SK-N-SH (cell line): ENCODE measurements at regions not wholly inside any gene's neighbourhood (a gene's known extent, or its start where the extent isn't known, plus 50 kb on each side); places are given as distances from the start of the nearest gene placed in this dataset.

Experiments used
- CTCF ChIA-PET: fragments of 300-600, 350-600 bp; formaldehyde crosslinking; extraction: SDS; loops from one replicate; lab custom pipeline; 2021; lab: Yijun Ruan, JAX
- POLR2A ChIA-PET: fragments of 350-600 bp; sonication (Branson Sonifier 250); formaldehyde crosslinking; extraction: SDS; loops from one replicate; lab custom pipeline; 2020; ENCODE audit warnings: antibody characterized with exemption, inconsistent platforms; lab: Yijun Ruan, JAX
- DNase-seq: peaks from one replicate; pipeline ENCODE4 v3.0.0; 2012
- H2AFZ ChIP-seq: fragments of 200-600 bp; sonication (generic); 2 replicates; pipeline ENCODE4 v1.8.1; 2016; ENCODE audit warnings: antibody characterized with exemption, mild to moderate bottlenecking, low read depth
- H3F3A ChIP-seq: fragments of 200-600 bp; sonication (generic); replicated peaks from 2 replicates; pipeline ENCODE3; 2016; ENCODE audit warnings: antibody characterized with exemption, mild to moderate bottlenecking; ENCODE audit not compliant: insufficient read depth
- H3K27ac ChIP-seq, 2 experiments: fragments of 200-500 bp in 1 of 2; fragments of 200-600 bp in 1 of 2; sonication (Bioruptor generic) in 1 of 2; sonication (generic), shearing (Covaris generic) in 1 of 2; 2 replicates each; pipeline versions ENCODE4 v1.5.1 to v1.6.1; 2014 to 2016; ENCODE audit warnings: low read depth in 2 of 2, inconsistent platforms in 1 of 2, low read length in 1 of 2, mild to moderate bottlenecking in 1 of 2, mixed read lengths in 1 of 2
- H3K27me3 ChIP-seq: fragments of 200-600 bp; sonication (generic), shearing (Covaris generic); 2 replicates; pipeline ENCODE4 v1.6.1; 2016; ENCODE audit warnings: mixed run types; ENCODE audit not compliant: insufficient read depth
- H3K36me3 ChIP-seq, 2 experiments: fragments of 200-500 bp in 1 of 2; fragments of 200-600 bp in 1 of 2; sonication (Bioruptor generic) in 1 of 2; sonication (generic) in 1 of 2; replicated peaks in 1 of 2; 2 replicates each; pipeline versions ENCODE3 to v1.5.1; 2014 to 2016; ENCODE audit warnings: low read length in 1 of 2, mild to moderate bottlenecking in 1 of 2; ENCODE audit not compliant: insufficient read depth in 2 of 2, control insufficient read depth in 1 of 2
- H3K4me1 ChIP-seq, 2 experiments: fragments of 200-500 bp in 1 of 2; fragments of 200-600 bp in 1 of 2; sonication (Bioruptor generic) in 1 of 2; sonication (generic), shearing (Covaris generic) in 1 of 2; 2 replicates each; pipeline versions ENCODE4 v1.5.1 to v1.6.1; 2014 to 2016; ENCODE audit warnings: low read depth in 1 of 2, low read length in 1 of 2, mixed run types in 1 of 2; ENCODE audit not compliant: insufficient read depth in 2 of 2, control insufficient read depth in 1 of 2
- H3K4me2 ChIP-seq: fragments of 200-600 bp; sonication (generic), shearing (Covaris generic); 2 replicates; pipeline ENCODE4 v1.6.1; 2017; ENCODE audit warnings: mixed run types
- H3K4me3 ChIP-seq, 2 experiments: fragments of 200-500 bp in 1 of 2; fragments of 200-600 bp in 1 of 2; sonication (Bioruptor generic) in 1 of 2; sonication (generic), shearing (Covaris generic) in 1 of 2; 2 replicates each; pipeline versions ENCODE4 v1.5.1 to v1.8.1; 2014 to 2016; ENCODE audit warnings: low read depth in 2 of 2, inconsistent platforms in 1 of 2, low read length in 1 of 2, mild to moderate bottlenecking in 1 of 2, mixed read lengths in 1 of 2, moderate library complexity in 1 of 2
- H3K79me2 ChIP-seq: fragments of 200-600 bp; sonication (generic); 2 replicates; pipeline ENCODE4 v1.8.1; 2017; ENCODE audit warnings: mild to moderate bottlenecking; ENCODE audit not compliant: insufficient read depth
- H3K9ac ChIP-seq: fragments of 200-600 bp; sonication (generic); 2 replicates; pipeline ENCODE4 v1.6.1; 2017; ENCODE audit warnings: mixed run types
- H3K9me2 ChIP-seq: fragments of 200-600 bp; sonication (generic); 2 replicates; pipeline ENCODE4 v1.6.1; 2017; ENCODE audit warnings: mixed run types
- H3K9me3 ChIP-seq: fragments of 200-600 bp; sonication (generic); 2 replicates; pipeline ENCODE4 v1.6.1; 2017; ENCODE audit warnings: mixed run types, mild to moderate bottlenecking, moderate library complexity
- H4K20me1 ChIP-seq: fragments of 200-600 bp; sonication (generic); 2 replicates; pipeline ENCODE4 v1.6.1; 2017; ENCODE audit warnings: mild to moderate bottlenecking, mixed run types; ENCODE audit not compliant: insufficient read depth
- EZH2phosphoT487 ChIP-seq: fragments of 200-600 bp; sonication (generic); IDR thresholded peaks from 2 replicates; pipeline ENCODE4 v1.6.1; 2017; ENCODE audit warnings: low read depth, mixed run types, mild to moderate bottlenecking, antibody characterized with exemption, moderate library complexity, borderline replicate concordance
- FOSL2 ChIP-seq: IDR thresholded peaks from 2 replicates; pipeline ENCODE4 v1.4.0; 2012; ENCODE audit warnings: low read depth, mild to moderate bottlenecking, moderate library complexity, borderline replicate concordance
- FOXM1 ChIP-seq: IDR thresholded peaks from 2 replicates; pipeline ENCODE4 v1.4.0; 2012; ENCODE audit warnings: low read depth, mild to moderate bottlenecking
- GABPA ChIP-seq: IDR thresholded peaks from 2 replicates; pipeline ENCODE4 v1.4.0; 2012; ENCODE audit warnings: low read depth, mild to moderate bottlenecking
- GATA2 ChIP-seq: sonication (generic); formaldehyde crosslinking; IDR thresholded peaks from 2 replicates; pipeline ENCODE4 v1.5.0; 2020; ENCODE audit warnings: mild to moderate bottlenecking, missing genetic modification reagents
- JUND ChIP-seq: IDR thresholded peaks from 2 replicates; pipeline ENCODE4 v1.4.0; 2012
- MXI1 ChIP-seq: IDR thresholded peaks from 2 replicates; pipeline ENCODE4 v1.6.1; 2012; ENCODE audit warnings: mild to moderate bottlenecking, low read depth, low read length, improper control_type of control experiment
- RCOR1 ChIP-seq: fragments of 150-350 bp; IDR thresholded peaks from 2 replicates; pipeline ENCODE4 v1.6.1; 2017; ENCODE audit warnings: antibody characterized with exemption, low read length
- RFX5 ChIP-seq: IDR thresholded peaks from 2 replicates; pipeline ENCODE4 v1.6.1; 2012; ENCODE audit warnings: mild to moderate bottlenecking, improper control_type of control experiment, low read length
- SIN3A ChIP-seq: IDR thresholded peaks from 2 replicates; pipeline ENCODE4 v1.6.1; 2012; ENCODE audit warnings: low read depth, mild to moderate bottlenecking, low read length, moderate library complexity, borderline replicate concordance
- TEAD4 ChIP-seq: IDR thresholded peaks from 2 replicates; pipeline ENCODE4 v1.4.0; 2012; ENCODE audit warnings: mild to moderate bottlenecking, borderline replicate concordance; ENCODE audit not compliant: insufficient read depth
- YY1 ChIP-seq: IDR thresholded peaks from 2 replicates; pipeline ENCODE4 v1.4.0; 2012; ENCODE audit warnings: low read depth, mild to moderate bottlenecking
- WGBS: methylation state at CpG from one replicate; pipeline ENCODE4 v1.1.6; 2017; ENCODE audit warnings: low lambda C conversion rate; 5-methylcytosine and 5-hydroxymethylcytosine counted together
- TF ChIP-seq, protein P1 (sequence below): IDR thresholded peaks from 2 replicates; pipeline ENCODE4 v1.4.0; 2012; ENCODE audit warnings: low read depth, borderline replicate concordance
- TF ChIP-seq, protein P2 (sequence below): IDR thresholded peaks from 2 replicates; pipeline ENCODE4 v1.4.0; 2012; ENCODE audit warnings: low read depth

DNA sequence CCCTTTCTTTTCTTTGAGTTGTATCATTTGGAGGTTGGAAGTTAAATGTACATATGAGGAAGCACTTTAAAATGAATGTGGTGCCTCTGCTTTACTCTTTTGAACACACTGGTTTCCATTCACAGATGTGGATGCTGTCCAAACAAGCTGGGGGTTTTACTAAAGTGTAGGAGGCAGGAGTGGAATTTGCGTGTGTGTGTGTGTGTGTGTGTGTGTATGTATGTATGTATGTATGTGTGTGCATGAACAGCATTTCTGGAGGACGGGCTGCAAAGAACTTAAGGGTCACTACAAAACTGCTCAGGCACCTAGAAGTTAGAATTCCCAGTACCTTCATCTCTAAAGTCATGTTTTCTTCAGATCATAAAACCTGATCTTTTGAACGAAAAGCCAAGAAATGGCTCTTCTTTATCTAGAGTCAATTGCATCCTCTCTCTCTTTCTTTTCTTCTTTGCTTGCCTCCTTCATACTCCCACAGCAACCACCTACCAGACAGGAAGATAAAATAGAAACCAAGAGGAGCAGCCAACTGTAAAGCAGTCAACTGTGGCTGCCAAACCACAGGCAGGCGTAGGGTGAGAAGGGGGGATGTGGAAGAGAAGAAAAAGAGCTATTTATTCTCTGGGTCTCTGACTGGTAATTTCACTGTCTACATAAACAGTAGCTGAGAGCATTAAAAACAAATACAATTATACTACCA lies 177.0 kb upstream of the RASGEF1B start:
- no peak for TF ChIP-seq TEAD4
- TF ChIP-seq, protein P1, sequence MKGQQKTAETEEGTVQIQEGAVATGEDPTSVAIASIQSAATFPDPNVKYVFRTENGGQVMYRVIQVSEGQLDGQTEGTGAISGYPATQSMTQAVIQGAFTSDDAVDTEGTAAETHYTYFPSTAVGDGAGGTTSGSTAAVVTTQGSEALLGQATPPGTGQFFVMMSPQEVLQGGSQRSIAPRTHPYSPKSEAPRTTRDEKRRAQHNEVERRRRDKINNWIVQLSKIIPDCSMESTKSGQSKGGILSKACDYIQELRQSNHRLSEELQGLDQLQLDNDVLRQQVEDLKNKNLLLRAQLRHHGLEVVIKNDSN, result no peak
- no peak for TF ChIP-seq FOSL2
- no peak for TF ChIP-seq JUND
- no peak for TF ChIP-seq RFX5
- no peak for TF ChIP-seq YY1
- TF ChIP-seq MXI1, result no peak
- TF ChIP-seq, protein P2, sequence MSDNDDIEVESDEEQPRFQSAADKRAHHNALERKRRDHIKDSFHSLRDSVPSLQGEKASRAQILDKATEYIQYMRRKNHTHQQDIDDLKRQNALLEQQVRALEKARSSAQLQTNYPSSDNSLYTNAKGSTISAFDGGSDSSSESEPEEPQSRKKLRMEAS, result no peak
- TF ChIP-seq GABPA, result no peak
- TF ChIP-seq, all 33 proteins: peak for 0
- WGBS, result 2% methylated on average over 4 of the region's 4 CpGs
- H3K9ac ChIP-seq, result no peak overlapping the region
- H3K36me3 ChIP-seq, result no peaks in the 10 kb centered on the region
- no peak overlapping the region for H3K27ac ChIP-seq
- no peaks in the 10 kb centered on the region for H3K27me3 ChIP-seq
- no peaks in the 10 kb centered on the region for H4K20me1 ChIP-seq
- no peak overlapping the region for H2AFZ ChIP-seq
- ChIA-PET POLR2A (no interaction called here), CTCF (no interaction called here)
- DNase-seq, result no peak
- H3F3A ChIP-seq, result no peaks in the 10 kb centered on the region
- no peak overlapping the region for H3K4me3 ChIP-seq
- H3K79me2 ChIP-seq, result no peaks in the 10 kb centered on the region
- H3K9me2 ChIP-seq, result no peaks in the 10 kb centered on the region
- H3K4me2 ChIP-seq, result no peak overlapping the region
- no peaks in the 10 kb centered on the region for H3K9me3 ChIP-seq
- no peaks in the 10 kb centered on the region for H3K4me1 ChIP-seq

DNA sequence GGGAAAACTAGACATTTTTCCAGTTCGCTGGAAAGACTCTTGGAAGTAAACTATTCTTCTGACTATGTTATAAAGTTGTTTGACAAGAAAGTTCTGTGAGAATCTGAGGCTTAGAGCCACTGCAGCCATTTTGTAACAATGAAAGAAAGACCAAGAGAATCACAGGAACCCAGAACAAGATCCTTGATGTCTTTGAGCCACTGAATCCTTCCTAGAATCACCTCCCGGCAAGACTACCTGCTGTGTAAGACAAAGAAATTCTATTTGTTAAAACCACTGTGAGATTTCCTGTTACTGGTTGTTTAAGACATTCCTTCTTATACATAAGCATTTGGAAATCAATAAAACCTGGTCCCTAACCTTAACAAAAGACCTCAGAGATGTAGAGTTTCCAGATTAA lies 175.7 kb upstream of the RASGEF1B start:
- no peak overlapping the region for H3K9ac ChIP-seq
- H3F3A ChIP-seq, result no peaks in the 10 kb centered on the region
- H2AFZ ChIP-seq, result no peak overlapping the region
- no peaks in the 10 kb centered on the region for H3K4me1 ChIP-seq
- H3K79me2 ChIP-seq, result no peaks in the 10 kb centered on the region
- H3K9me3 ChIP-seq, result no peaks in the 10 kb centered on the region
- ChIA-PET CTCF (no interaction called here), POLR2A (no interaction called here)
- TF ChIP-seq, protein P1, result no peak
- TF ChIP-seq MXI1 (no peak), SIN3A (no peak), YY1 (no peak), GATA2 (CRISPR knock-in tag) (no peak), FOXM1 (no peak), EZH2phosphoT487 (no peak), RCOR1 (no peak), TEAD4 (no peak), RFX5 (no peak)
- H3K27ac ChIP-seq, result no peak overlapping the region
- H4K20me1 ChIP-seq, result no peaks in the 10 kb centered on the region
- H3K27me3 ChIP-seq, result no peaks in the 10 kb centered on the region
- H3K4me3 ChIP-seq, result no peak overlapping the region
- DNase-seq, result no peak
- H3K4me2 ChIP-seq, result no peak overlapping the region
- no peaks in the 10 kb centered on the region for H3K36me3 ChIP-seq
- 2% methylated on average over 2 of the region's 2 CpGs for WGBS
- H3K9me2 ChIP-seq, result no peaks in the 10 kb centered on the region
